Fibroblast of lung (primary cell): ENCODE measurements at regions not wholly inside any gene's neighbourhood (a gene's known extent, or its start where the extent isn't known, plus 50 kb on each side); places are given as distances from the start of the nearest gene placed in this dataset.

ENCODE experiments used
- DNase-seq, 2 donors: peaks; one replicate each; pipeline versions ENCODE4 v3.0.0 to v3.0.0-alpha.2; 2010; ENCODE audit warnings: low read depth in 2 of 2
- H2AFZ ChIP-seq: 2 replicates; pipeline ENCODE4 v1.5.1; 2012; ENCODE audit warnings: low read length, control low read depth, inconsistent platforms
- H3K27ac ChIP-seq: 2 replicates; pipeline ENCODE4 v1.5.1; 2011; ENCODE audit warnings: low read length, control low read depth; ENCODE audit not compliant: insufficient read depth
- H3K27me3 ChIP-seq: 2 replicates; pipeline ENCODE4 v1.5.1; 2011; ENCODE audit warnings: mild to moderate bottlenecking, low read length; ENCODE audit not compliant: control insufficient read depth, insufficient read depth
- H3K36me3 ChIP-seq: 2 replicates; pipeline ENCODE4 v1.5.1; 2011; ENCODE audit warnings: low read length; ENCODE audit not compliant: control insufficient read depth, insufficient read depth
- H3K4me1 ChIP-seq: 2 replicates; pipeline ENCODE4 v1.5.1; 2011; ENCODE audit warnings: low read length; ENCODE audit not compliant: control insufficient read depth, insufficient read depth; ENCODE audit errors: extremely low read depth
- H3K4me2 ChIP-seq: 2 replicates; pipeline ENCODE4 v1.5.1; 2011; ENCODE audit warnings: low read length, control low read depth; ENCODE audit not compliant: insufficient read depth; ENCODE audit errors: extremely low read depth
- H3K4me3 ChIP-seq, 4 experiments: fragments of 200-600 bp in 1 of 4; sonication (generic) in 1 of 4; replicated peaks in 1 of 4; 2 replicates each; pipeline ENCODE4 v1.5.1; 2011 to 2016; ENCODE audit warnings: low read length in 4 of 4, low read depth in 3 of 4, mild to moderate bottlenecking in 3 of 4, control low read depth in 2 of 4, inconsistent platforms in 1 of 4, mixed read lengths in 1 of 4; ENCODE audit not compliant: insufficient read depth in 1 of 4; ENCODE audit errors: control extremely low read depth in 1 of 4
- H3K79me2 ChIP-seq: 2 replicates; pipeline ENCODE4 v1.5.1; 2012; ENCODE audit warnings: mild to moderate bottlenecking, low read length, inconsistent platforms; ENCODE audit not compliant: control insufficient read depth, insufficient read depth
- H3K9ac ChIP-seq: 2 replicates; pipeline ENCODE4 v1.5.1; 2011; ENCODE audit warnings: mild to moderate bottlenecking, low read length, control low read depth; ENCODE audit not compliant: insufficient read depth
- H3K9me3 ChIP-seq: 2 replicates; pipeline ENCODE4 v1.5.1; 2012; ENCODE audit warnings: low read depth, low read length; ENCODE audit not compliant: control insufficient read depth, insufficient read depth
- H4K20me1 ChIP-seq: 2 replicates; pipeline ENCODE4 v1.5.1; 2011; ENCODE audit warnings: low read length; ENCODE audit not compliant: control insufficient read depth, insufficient read depth; ENCODE audit errors: extremely low read depth
- EZH2 ChIP-seq: IDR thresholded peaks from 2 replicates; pipeline ENCODE4 v1.5.1; 2012; ENCODE audit warnings: low read length, control low read depth, mild to moderate bottlenecking; ENCODE audit errors: missing control alignments
- TF ChIP-seq, protein P1 (sequence below), 2 donors: IDR thresholded peaks in 1 of 2; conservative IDR thresholded peaks in 1 of 2; 1 replicate in 1 of 2; 2 replicates in 1 of 2; pipeline ENCODE4 v1.5.1; 2011 to 2012; ENCODE audit warnings: low read length in 2 of 2, control low read depth in 1 of 2, inconsistent platforms in 1 of 2, low read depth in 1 of 2, mild to moderate bottlenecking in 1 of 2

DNA sequence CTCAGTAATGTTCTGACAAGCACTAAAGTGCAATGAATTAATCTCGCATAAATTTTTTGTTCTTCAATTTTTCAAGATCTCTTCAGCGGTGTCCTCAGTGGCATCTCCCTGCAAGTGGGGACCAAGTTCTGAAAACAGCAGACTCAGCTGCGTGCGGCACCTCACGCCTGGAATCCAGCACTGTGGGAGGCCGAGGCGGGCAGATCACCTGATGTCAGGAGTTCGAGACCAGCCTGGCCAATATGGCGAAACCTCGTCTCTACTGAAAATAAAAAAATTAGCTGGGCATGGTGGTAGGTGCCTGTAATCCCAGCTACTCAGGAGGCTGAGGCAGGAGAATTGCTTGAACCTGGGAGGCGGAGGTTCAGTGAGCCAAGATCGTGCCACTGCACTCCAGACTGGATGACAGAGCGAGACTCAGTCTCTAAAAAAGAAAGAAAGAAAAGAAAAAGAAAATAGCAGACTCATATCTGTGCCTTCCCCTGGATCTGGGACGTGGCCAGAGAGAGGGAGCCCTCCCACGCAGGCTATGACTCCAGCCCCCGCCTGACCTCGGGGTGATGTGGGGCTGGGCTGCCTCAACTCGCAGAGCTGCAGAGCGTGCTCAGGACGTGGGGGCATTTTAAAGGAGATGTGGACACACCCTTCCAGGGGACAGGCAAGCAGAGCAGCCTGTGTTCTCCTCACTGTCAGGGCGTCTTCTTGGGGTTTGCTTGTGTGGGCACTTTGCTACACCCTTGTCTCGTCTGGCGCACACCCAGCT, 346.6 kb downstream of the BRD1 start:
- Histone ChIP-seq H3K4me1 (no peaks in the 10 kb centered on the region), H3K4me2 (no peak overlapping the region), H4K20me1 (no peaks in the 10 kb centered on the region), H3K4me3 (no peak overlapping the region), H3K79me2 (no peaks in the 10 kb centered on the region), H2AFZ (no peak overlapping the region), H3K36me3 (no peaks in the 10 kb centered on the region), H3K27me3 (no peaks in the 10 kb centered on the region), H3K9ac (no peak overlapping the region), H3K9me3 (no peaks in the 10 kb centered on the region), H3K27ac (no peak overlapping the region)
- no peak for TF ChIP-seq EZH2
- TF ChIP-seq, protein P1, sequence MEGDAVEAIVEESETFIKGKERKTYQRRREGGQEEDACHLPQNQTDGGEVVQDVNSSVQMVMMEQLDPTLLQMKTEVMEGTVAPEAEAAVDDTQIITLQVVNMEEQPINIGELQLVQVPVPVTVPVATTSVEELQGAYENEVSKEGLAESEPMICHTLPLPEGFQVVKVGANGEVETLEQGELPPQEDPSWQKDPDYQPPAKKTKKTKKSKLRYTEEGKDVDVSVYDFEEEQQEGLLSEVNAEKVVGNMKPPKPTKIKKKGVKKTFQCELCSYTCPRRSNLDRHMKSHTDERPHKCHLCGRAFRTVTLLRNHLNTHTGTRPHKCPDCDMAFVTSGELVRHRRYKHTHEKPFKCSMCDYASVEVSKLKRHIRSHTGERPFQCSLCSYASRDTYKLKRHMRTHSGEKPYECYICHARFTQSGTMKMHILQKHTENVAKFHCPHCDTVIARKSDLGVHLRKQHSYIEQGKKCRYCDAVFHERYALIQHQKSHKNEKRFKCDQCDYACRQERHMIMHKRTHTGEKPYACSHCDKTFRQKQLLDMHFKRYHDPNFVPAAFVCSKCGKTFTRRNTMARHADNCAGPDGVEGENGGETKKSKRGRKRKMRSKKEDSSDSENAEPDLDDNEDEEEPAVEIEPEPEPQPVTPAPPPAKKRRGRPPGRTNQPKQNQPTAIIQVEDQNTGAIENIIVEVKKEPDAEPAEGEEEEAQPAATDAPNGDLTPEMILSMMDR (conservative IDR thresholded peaks at IDR 0.05 in 1 of 2, IDR thresholded peaks at IDR 0.05 in 1 of 2; ENCODE audit: low read depth in 1 of 2, low read length in 2 of 2): no peak
- no peak for DNase-seq

DNA sequence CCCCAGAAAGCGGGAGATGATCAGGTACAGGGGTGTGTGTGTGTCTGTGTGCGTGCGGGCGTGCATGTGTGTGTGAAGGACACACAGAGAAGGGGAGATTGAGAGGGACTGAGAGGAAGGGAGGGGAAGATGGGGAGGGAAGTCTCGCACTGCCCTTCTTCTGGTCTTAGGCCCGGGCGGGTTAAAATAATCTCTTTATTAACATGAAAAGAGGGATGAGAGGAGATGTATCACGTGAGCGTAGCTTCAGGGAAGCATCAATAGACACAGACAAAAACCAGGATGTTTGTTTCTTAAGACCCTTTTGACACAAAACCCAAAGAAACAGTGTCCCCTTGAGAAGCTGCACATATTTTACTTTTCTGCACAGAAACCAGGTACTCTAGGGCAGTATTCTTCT, 347.3 kb downstream of the BRD1 start:
- Histone ChIP-seq H3K9ac (no peak overlapping the region), H3K9me3 (no peaks in the 10 kb centered on the region), H3K36me3 (no peaks in the 10 kb centered on the region), H3K4me3 (no peak overlapping the region), H2AFZ (no peak overlapping the region), H3K79me2 (no peaks in the 10 kb centered on the region), H3K4me2 (no peak overlapping the region), H3K4me1 (no peaks in the 10 kb centered on the region), H3K27me3 (no peaks in the 10 kb centered on the region), H4K20me1 (no peaks in the 10 kb centered on the region), H3K27ac (no peak overlapping the region)
- no peak for DNase-seq
- TF ChIP-seq, protein P1 (conservative IDR thresholded peaks at IDR 0.05 in 1 of 2, IDR thresholded peaks at IDR 0.05 in 1 of 2; ENCODE audit: low read depth in 1 of 2, low read length in 2 of 2): no peak
- TF ChIP-seq EZH2: no peak

DNA sequence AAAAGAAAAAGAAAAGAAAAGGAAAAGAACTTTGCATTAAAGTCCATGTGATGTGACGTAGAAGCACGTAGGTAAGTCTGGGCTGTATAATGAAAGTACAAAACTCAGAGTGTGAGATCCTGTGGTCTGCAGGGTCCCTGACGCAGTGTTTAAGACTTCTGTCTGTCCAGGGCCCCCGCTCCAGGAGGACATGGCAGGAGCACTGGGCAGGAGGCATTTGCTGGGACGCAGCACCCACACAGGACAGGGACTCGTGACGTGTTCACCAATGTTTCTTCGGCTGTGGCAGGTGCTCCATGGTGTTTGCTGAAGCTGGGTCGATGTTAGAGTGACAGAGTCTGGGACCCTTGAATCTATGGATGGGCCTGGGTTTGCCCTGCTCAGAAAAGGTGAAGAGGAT, 348.1 kb downstream of the BRD1 start:
- Histone ChIP-seq H3K79me2 (no peaks in the 10 kb centered on the region), H4K20me1 (no peaks in the 10 kb centered on the region), H3K36me3 (no peaks in the 10 kb centered on the region), H3K4me2 (no peak overlapping the region), H3K4me3 (no peak overlapping the region), H2AFZ (no peak overlapping the region), H3K27me3 (no peaks in the 10 kb centered on the region), H3K27ac (no peak overlapping the region), H3K9ac (no peak overlapping the region), H3K4me1 (no peaks in the 10 kb centered on the region), H3K9me3 (no peaks in the 10 kb centered on the region)
- DNase-seq: no peak
- TF ChIP-seq, protein P1 (conservative IDR thresholded peaks at IDR 0.05 in 1 of 2, IDR thresholded peaks at IDR 0.05 in 1 of 2; ENCODE audit: low read depth in 1 of 2, low read length in 2 of 2): no peak
- no peak for TF ChIP-seq EZH2
